Motor neuron (in vitro differentiated cells): ENCODE measurements at regions not wholly inside any gene's neighbourhood (a gene's known extent, or its start where the extent isn't known, plus 50 kb on each side); places are given as distances from the start of the nearest gene placed in this dataset.
"Not testable (repeated sequence)": the region's sequence is repeated elsewhere in the genome, so short reads cannot be mapped to it uniquely, and the experiment has no call there.

ENCODE experiments used
- ATAC-seq, 8 experiments: fragments of 200-7000 bp; cut with Tn5 transposase; replicated peaks in 6 of 8; 2 replicates each; pipeline ENCODE4 v1.8.0; 2021; ENCODE audit warnings: mild to moderate bottlenecking in 8 of 8, moderate library complexity in 8 of 8
- H3K27ac ChIP-seq, 2 donors: fragments of 250-450 bp; sonication (Bioruptor Pico); 2 replicates each; pipeline ENCODE4 v1.9.0; 2021; ENCODE audit warnings: antibody characterized with exemption in 2 of 2, mild to moderate bottlenecking in 2 of 2, moderate library complexity in 1 of 2
- H3K4me1 ChIP-seq, 2 donors: fragments of 250-450 bp; sonication (Bioruptor Pico); replicated peaks in 1 of 2; 2 replicates each; pipeline ENCODE4 v1.6.1; 2021; ENCODE audit warnings: antibody characterized with exemption in 2 of 2, mild to moderate bottlenecking in 2 of 2, moderate library complexity in 1 of 2
- H3K4me3 ChIP-seq, 5 donors: fragments of 250-450 bp; sonication (Bioruptor Pico); 2 replicates each; pipeline ENCODE4 v1.9.0; 2021; ENCODE audit warnings: antibody characterized with exemption in 5 of 5, mild to moderate bottlenecking in 5 of 5, moderate library complexity in 4 of 5
- WGBS, 10 experiments: fragments of 450-650 bp; shearing (Covaris generic); methylation state at CpG; one replicate each; pipeline ENCODE4 v1.0.0; 2022; 5-methylcytosine and 5-hydroxymethylcytosine counted together
- in situ Hi-C, 9 experiments: fragments of 400-800 bp; cut with MboI; loops; one replicate each; pipeline ENCODE4 v1.15.0; 2021; ENCODE audit warnings: low sequenced_read_pairs in 9 of 9, low pct_unique_long_range_greater_than_20kb in 2 of 9; ENCODE audit not compliant: unreplicated experiment in 9 of 9

DNA sequence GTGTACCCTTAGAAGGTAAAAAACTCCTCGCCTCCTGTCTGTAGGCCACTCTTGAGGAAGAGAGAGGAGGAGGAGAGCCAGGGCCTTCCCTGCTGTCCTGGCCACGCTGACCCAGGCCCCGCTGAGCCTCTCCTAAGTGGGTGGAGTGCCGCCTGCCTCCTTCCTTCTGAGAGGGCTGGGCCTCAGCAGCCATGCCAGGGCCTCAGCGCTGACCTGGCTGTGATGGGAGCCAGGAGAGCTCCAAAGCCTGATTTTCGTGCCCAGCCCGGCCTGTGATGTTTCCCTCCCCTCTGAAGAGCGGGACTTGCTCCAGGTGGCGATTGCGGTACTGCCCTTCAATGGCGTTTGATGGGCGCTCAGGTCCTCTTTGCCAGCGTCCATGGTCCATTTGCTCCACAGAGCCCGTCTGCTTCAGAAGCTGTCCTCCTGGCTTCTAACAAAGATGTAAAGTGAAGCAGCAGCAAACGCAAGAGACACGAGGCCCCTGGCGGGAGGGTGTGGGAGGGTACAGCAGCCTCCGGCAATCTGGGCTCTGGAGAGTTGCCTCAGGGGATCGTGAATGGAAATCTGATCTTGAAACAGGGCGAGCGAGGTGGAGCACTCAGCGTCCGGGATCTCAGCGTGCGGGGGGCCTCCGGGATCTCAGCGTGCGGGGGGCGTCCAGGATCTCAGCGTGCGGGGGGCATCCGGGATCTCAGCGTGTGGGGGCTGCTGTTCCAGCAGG, 93.5 kb downstream of the NPIPB11 start:
- in situ Hi-C loops: no loop called here
- peak in 5 of 8 experiments; percentile 16 to 60 (median 38) for ATAC-seq
- peaks cover 9% of the 10 kb centered on the region in 2 donors for H3K4me1 ChIP-seq
- no peak overlapping the region for H3K4me3 ChIP-seq
- no peak overlapping the region for H3K27ac ChIP-seq
- 92% methylated on average over 7 of the region's 33 CpGs; no CpG with 5 or more reads in 9 of the 10 experiments for WGBS, 10 experiments

DNA sequence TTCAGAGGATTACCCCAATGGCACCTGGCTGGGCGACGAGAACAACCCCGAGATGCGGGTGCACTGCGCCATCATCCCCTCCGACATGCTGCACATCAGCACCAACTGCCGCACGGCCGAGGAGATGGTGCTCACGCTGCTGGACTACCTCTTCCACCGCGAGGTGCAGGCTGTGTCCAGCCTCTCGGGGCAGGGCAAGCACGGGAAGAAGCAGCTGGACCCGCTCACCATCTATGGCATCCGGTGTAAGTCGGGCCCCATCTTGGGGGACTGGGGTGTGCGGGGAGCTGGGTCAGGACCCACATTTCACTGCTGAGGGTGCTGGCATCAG, 94.2 kb downstream of the NPIPB11 start:
- H3K27ac ChIP-seq, H3K4me3 ChIP-seq, H3K4me1 ChIP-seq, in situ Hi-C loops, ATAC-seq: not testable (repeated sequence)
- WGBS, 10 experiments: 97 to 100% (median 100%) methylated on average over 3 to 5 of the region's 18 CpGs; no CpG with 5 or more reads in 7 of the 10 experiments

DNA sequence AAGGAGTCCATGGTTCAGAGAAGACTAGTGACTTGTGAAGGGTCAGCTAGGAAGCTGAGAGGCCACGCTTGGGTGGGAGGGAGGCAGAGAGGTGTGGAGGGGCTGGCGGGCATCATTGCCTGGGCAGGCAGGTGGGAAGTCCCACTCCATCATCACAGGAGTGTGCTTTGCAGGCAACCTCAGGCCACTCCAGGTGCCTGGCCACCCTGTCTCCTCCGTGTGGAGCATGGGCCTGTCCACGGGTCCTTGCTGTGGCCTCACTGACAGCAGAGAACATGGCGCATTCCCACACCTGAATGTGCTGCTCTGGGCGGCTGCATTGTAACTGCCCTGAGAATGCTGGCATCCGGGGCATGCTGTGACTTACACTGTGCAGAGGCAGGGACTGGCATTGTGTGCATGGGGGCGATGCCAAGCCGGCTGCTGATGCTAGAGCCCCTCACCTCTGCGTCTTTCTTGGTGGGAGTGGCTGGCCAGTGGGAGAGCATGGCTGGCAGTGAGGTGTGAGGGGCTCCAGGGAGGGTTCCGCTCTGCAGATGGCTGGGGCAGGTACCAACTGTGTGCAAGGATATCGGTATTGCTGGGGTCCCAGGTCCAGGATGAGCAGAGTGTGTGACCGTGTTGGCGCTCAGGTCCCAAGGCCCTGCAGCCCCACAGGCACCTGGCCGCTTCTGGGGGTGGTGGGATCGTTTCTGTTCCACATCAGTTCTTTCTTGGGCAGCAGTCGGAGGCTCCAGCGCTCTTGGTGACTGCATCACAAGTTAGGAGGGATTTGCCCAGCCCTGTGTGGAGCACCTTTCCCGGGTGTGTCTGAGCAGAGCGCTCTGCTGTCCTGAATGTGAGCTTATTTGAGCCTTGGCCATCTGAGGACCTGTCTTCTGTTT, 94.8 kb downstream of the NPIPB11 start:
- no peak for ATAC-seq
- WGBS, 10 experiments: 80 to 100% (median 89%) methylated on average over 1 to 5 of the region's 20 CpGs; no CpG with 5 or more reads in 6 of the 10 experiments
- Histone ChIP-seq H3K4me3 (no peak overlapping the region), H3K4me1 (peaks cover 9% of the 10 kb centered on the region in 2 donors), H3K27ac (no peak overlapping the region)
- in situ Hi-C loops: no loop called here

DNA sequence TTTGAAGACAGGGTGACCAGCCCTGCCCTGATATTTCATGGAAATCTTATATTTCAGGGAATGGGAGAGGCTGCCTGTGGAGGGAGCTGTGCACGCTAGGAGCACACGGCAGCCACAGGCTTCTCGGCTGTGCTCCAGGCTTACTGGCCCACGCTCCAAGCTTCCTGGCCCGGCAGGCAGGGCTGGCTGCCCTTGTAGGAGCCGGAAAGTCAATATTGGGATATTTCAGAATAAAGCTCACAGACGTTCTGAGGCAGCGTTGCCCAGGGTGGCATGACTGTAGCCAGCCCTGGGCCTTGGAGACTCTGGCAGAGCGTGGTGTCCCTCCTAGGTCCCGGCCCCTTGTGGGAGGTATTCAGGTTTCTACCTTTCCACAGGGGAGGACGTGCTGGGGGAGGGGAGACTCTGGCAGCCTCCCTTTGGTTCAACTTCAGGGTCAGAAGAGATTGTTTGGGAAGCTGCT, 95.6 kb downstream of the NPIPB11 start:
- H3K4me3 ChIP-seq: no peak overlapping the region
- in situ Hi-C loops: no loop called here
- peaks cover 9% of the 10 kb centered on the region in 2 donors for H3K4me1 ChIP-seq
- no peak overlapping the region for H3K27ac ChIP-seq
- 33 to 100% (median 71%) methylated on average over 2 to 3 of the region's 11 CpGs; no CpG with 5 or more reads in 6 of the 10 experiments for WGBS, 10 experiments
- ATAC-seq: peak in 5 of 8 experiments; percentile 10 to 94 (median 80)

DNA sequence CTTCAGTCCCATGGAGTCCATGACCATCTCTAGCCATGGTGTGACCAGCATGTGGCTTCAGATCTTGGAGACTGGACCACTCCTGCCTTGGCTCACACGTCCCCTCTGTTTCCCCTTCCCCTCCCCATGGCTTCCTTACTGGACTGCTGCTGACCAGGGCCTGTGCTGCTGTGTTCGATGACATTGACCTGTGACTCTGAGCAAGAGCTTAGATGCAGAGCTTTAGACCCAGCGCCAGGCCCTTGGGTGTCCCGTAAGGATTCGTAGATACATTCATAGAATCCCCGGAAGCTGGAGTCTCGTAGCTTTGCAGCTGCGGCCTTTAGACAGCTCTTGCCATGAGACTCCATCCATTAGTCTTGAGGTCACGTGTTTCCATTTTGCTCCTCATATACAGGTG, 96.3 kb downstream of the NPIPB11 start:
- 0 to 100% (median 72%) methylated on average over 1 to 2 of the region's 9 CpGs; no CpG with 5 or more reads in 6 of the 10 experiments for WGBS, 10 experiments
- ATAC-seq, in situ Hi-C loops, H3K27ac ChIP-seq, H3K4me1 ChIP-seq, H3K4me3 ChIP-seq: not testable (repeated sequence)

DNA sequence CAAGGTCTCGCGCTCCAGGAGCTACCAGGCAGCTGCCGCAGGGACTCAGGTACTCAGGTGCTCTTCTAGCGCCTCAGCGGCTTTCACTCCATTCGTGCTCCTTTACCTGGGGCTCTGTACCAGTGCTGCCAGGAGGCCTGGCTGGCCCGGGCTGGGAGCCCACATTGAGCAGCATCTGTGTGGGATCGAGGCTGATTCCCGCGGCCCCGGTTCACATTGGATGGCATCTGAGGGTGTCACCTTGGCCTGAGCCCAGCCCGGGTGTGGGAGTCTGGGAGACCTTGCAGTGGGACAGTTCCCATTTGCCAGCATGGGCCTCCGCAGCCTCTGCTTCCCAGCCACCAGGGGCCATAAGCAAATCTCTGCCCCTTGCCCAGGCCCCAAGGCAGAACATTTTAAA, 96.9 kb downstream of the NPIPB11 start:
- WGBS, 10 experiments: 40 to 90% methylated on average over 1 to 2 of the region's 13 CpGs; no CpG with 5 or more reads in 8 of the 10 experiments
- ATAC-seq, H3K27ac ChIP-seq, H3K4me1 ChIP-seq, H3K4me3 ChIP-seq, in situ Hi-C loops: not testable (repeated sequence)

DNA sequence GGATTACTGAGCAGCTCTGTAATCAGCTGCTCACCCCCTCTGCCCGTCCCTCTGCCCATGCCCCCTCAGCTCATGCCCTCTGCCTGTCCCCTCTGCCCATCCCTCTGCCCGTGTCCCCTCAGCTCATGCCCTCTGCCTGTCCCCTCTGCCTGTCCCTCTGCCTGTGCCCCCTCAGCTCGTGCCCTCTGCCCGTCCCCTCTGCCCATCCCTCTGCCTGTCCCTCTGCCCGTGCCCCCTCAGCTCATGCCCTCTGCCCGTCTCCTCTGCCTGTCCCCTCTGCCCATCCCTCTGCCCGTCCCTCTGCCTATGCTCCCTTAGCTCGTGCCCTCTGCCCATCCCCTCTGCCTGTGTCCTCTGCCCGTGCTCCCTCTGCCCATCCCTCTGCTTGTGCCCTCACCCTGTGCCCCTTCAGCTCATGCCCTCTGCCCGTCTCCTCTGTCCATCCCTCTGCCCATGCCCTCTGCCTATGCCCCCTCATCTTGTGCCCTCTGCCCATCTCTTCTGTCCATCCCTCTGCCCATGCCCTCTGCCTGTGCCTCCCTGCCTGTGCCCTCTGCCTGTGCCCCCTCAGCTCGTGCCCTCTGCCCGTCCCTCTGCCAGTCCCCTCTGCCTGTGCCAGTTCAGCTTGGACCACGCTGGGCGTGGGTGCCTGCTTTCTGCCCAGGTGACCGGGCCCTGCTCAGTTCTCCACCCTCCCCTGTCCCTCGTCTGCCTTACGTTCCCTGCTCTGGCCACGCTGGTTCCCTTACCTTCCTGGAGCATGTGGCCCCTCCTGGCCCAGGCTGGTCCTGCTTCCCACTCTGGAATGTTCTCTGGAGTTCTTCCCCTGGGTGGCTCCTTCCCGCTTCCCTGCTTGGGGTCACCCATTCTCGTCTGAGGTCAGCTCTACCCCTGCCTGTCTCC, 97.6 kb downstream of the NPIPB11 start:
- in situ Hi-C loops: no loop called here
- H3K4me3 ChIP-seq: no peak overlapping the region
- no peak overlapping the region for H3K27ac ChIP-seq
- H3K4me1 ChIP-seq: peaks cover 9% of the 10 kb centered on the region in 2 donors
- no peak for ATAC-seq
- 40 to 76% methylated on average over 1 to 3 of the region's 20 CpGs; no CpG with 5 or more reads in 8 of the 10 experiments for WGBS, 10 experiments

DNA sequence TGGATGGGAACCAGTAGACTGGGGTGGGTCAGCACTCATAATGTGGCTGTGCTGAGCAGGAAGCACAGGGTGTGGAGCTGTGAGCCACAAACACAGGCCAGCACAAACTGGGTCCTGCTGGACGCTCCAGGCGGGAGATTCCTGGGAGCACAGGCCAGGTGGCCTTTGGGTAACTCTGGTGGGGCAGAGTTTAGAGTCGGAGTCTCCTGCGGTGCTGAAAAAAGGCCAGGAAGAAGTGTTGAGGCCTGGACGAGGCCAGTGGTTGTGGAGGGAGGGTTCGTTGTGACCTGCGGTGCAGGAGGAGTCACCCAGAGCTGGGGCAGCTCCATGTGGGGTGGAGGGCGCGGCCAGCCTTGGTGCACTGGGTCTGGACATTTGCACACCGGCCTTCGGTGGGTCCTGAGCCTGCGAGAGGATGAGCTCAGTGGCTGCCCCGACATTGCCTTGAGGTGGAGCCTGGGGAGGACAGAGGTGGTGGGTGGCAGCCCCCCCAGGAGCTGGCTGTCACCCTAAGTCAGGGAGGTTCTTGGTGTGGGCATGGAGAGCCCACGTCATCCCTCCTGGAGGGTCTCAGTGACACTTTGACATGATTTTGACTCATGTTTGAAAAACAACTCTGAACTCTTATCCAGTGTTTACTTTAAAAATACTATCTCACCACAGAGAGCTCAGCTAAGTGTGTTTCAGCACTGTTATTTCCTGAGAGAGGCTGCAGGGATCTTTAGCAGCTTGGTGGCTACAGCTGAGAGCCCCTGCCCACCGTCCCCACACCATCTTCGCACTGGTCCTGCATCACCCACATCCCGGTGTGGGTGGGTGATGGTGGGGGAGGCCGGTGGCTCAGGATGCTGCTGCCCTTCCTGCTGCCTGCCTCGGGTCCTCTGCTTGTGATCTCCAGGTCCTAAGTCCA, 98.7 kb downstream of the NPIPB11 start:
- ATAC-seq: no peak
- 77 to 100% (median 93%) methylated on average over 1 to 9 of the region's 19 CpGs; no CpG with 5 or more reads in 6 of the 10 experiments for WGBS, 10 experiments
- H3K27ac ChIP-seq: no peak overlapping the region
- peaks cover 0 to under 1% of the 10 kb centered on the region in 2 donors for H3K4me1 ChIP-seq
- in situ Hi-C loops: no loop called here
- H3K4me3 ChIP-seq: no peak overlapping the region

DNA sequence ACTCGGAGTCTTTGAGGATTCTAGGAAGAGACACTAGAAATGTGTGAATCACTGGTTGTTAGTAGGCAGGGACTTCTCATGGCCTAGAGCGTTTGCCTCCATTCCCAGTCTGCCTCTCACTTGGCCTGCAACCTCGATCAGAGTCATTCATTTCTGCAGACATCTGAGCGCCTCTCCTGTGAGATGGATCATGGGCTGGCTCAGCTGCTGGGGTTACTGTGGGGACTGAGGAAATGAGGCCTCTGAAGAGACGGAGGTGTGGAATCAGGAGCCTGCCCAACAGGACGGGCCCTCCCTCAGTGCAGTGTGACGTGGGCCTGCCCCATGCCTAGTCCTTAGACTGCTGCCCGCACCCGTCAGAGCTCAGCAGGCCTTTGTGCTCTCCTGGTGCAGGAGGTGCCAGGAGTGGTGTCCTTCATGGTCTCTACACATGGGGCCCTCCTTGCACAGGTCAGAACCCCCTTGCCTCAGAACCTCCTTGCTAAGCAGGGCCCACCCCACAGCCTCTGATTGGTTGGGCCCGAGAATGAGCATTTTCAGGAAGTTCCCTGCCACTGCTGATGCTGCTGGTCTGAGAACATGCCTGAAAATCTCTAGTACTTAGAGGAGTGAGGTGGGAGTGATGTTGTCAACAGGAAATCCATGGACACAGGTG, 99.4 kb downstream of the NPIPB11 start:
- H3K27ac ChIP-seq: no peak overlapping the region
- WGBS, 10 experiments: 40 to 92% (median 67%) methylated on average over 1 to 7 of the region's 10 CpGs; no CpG with 5 or more reads in 2 of the 10 experiments
- peak in 5 of 8 experiments; percentile 57 to 82 (median 64) for ATAC-seq
- no peak overlapping the region for H3K4me3 ChIP-seq
- in situ Hi-C loops: no loop called here
- H3K4me1 ChIP-seq: no peaks in the 10 kb centered on the region

DNA sequence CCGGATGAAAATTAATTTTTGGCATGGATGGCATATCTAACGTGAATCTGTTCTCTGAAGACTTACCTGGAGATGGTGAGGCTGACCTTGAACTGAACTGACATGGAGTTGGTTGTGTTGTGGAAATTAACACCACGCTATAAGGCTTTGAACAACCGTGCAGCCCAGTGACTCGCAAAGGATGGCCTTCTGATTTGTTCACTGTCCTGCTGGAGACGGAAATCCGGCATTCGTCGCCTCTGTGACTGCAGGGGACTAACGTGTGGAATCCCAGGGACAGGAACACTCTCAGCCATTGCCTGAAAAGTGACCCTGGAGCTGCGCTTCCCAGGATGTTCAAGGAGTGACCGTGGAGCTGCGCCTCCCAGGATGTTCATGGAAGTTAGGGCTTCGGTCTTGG, 100.3 kb downstream of the NPIPB11 start:
- 78 to 100% (median 88%) methylated on average over 1 to 13 of the region's 14 CpGs; no CpG with 5 or more reads in 2 of the 10 experiments for WGBS, 10 experiments
- in situ Hi-C loops: no loop called here
- ATAC-seq: no peak
- Histone ChIP-seq H3K4me1 (no peaks in the 10 kb centered on the region), H3K27ac (no peak overlapping the region), H3K4me3 (no peak overlapping the region)

DNA sequence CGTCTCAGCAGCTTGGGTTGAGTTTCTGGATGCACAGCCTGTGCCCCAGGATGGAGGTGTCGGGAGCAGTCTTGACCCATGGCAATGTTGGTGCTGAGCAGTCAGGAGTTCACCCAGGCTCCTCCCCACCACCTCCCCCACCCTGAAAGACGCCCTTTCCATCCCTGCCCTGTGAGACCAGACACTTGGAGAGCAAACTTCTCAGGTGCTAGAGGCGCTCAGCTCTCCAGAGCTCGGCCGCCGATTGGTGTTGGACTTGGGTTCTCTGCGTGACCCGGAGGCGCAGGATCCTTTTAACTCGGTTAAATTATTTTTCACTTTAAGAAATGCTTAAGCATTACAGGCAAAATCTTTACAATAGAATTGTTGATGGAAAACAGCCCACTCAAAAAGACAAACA, 101.5 kb downstream of the NPIPB11 start:
- WGBS, 10 experiments: 71 to 95% (median 89%) methylated on average over 4 to 6 of the region's 11 CpGs; no CpG with 5 or more reads in 4 of the 10 experiments
- in situ Hi-C loops, H3K4me3 ChIP-seq, H3K4me1 ChIP-seq, ATAC-seq, H3K27ac ChIP-seq: not testable (repeated sequence)
